Hepatocyte (in vitro differentiated cells): ENCODE measurements at regions not wholly inside any gene's neighbourhood (a gene's known extent, or its start where the extent isn't known, plus 50 kb on each side); places are given as distances from the start of the nearest gene placed in this dataset.

Experiments
- EZH2 ChIP-seq: fragments of 200-600 bp; sonication (generic); IDR thresholded peaks from 2 replicates; pipeline ENCODE4 v1.6.1; 2016; ENCODE audit warnings: antibody characterized with exemption, mild to moderate bottlenecking, borderline replicate concordance
- TF ChIP-seq, protein P1 (sequence below): fragments of 200-600 bp; sonication (generic); IDR thresholded peaks from 2 replicates; pipeline ENCODE4 v1.5.1; 2016; ENCODE audit warnings: antibody characterized with exemption, mild to moderate bottlenecking; ENCODE audit not compliant: poor library complexity

DNA sequence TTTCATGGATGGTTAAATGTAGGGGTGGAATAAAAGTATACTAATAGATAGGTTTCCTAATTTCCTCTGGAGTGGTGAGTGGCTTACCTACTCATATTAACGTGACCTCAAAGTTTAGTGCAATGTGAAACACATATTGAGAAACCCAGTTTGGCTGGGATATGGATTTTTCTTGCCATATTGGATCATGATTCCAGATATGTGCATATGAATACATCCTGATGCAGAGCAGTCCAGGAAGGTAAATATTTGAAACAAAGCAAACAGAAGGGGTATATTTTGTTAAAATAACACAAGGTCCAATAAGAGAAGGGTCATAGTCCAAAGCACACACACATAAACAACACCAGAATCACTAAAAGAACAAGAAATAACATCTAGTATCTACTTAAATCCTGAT lies 608.1 kb downstream of the PKHD1 start:
- TF ChIP-seq, protein P1, sequence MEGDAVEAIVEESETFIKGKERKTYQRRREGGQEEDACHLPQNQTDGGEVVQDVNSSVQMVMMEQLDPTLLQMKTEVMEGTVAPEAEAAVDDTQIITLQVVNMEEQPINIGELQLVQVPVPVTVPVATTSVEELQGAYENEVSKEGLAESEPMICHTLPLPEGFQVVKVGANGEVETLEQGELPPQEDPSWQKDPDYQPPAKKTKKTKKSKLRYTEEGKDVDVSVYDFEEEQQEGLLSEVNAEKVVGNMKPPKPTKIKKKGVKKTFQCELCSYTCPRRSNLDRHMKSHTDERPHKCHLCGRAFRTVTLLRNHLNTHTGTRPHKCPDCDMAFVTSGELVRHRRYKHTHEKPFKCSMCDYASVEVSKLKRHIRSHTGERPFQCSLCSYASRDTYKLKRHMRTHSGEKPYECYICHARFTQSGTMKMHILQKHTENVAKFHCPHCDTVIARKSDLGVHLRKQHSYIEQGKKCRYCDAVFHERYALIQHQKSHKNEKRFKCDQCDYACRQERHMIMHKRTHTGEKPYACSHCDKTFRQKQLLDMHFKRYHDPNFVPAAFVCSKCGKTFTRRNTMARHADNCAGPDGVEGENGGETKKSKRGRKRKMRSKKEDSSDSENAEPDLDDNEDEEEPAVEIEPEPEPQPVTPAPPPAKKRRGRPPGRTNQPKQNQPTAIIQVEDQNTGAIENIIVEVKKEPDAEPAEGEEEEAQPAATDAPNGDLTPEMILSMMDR: no peak
- TF ChIP-seq EZH2: no peak
